ENCODE measurements at regions not wholly inside any gene's neighbourhood (a gene's known extent, or its start where the extent isn't known, plus 50 kb on each side); places are given as distances from the start of the nearest gene placed in this dataset.

- Histone ChIP-seq H3K9me3 (ENCODE audit: control insufficient read depth, insufficient read depth, low read length) (no peaks in the 10 kb centered on the region), H3K27me3 (ENCODE audit: control insufficient read depth, insufficient read depth, low read length) (peaks cover 2% of the 10 kb centered on the region), H3K4me3 (ENCODE audit: low read depth, low read length) (no peak overlapping the region), H3K27ac (ENCODE audit: low read depth, low read length) (no peak overlapping the region)
- no peak for DNase-seq (ENCODE audit: low read depth, low spot score)
- ChIA-PET POLR2A (no interaction called here), CTCF (no interaction called here)
- no peak for TF ChIP-seq CTCF (IDR thresholded peaks at IDR 0.05; ENCODE audit: low read depth, low read length)
Measured at GRCh38 chr11:119933584-119933983, 204.3 kb downstream of the TRIM29 start.

GRCh38 chr11:119932828-119933562, 204.0 kb upstream of the NECTIN1 start:
- POLR2A ChIA-PET, result no interaction called here
- no peak overlapping the region for H3K4me3 ChIP-seq (ENCODE audit: low read depth, low read length)
- no peak for TF ChIP-seq CTCF (IDR thresholded peaks at IDR 0.05; ENCODE audit: low read depth, low read length)
- peaks cover 2% of the 10 kb centered on the region for H3K27me3 ChIP-seq (ENCODE audit: control insufficient read depth, insufficient read depth, low read length)
- no peak for DNase-seq (ENCODE audit: low read depth, low spot score)
- CTCF ChIA-PET, result interaction anchor here (0.5 to 0.7 kb wide), 2 partner anchors 175 to 576 kb away, joined by 3 to 5 read pairs; no protein-coding TSS in a partner anchor
- H3K9me3 ChIP-seq (ENCODE audit: control insufficient read depth, insufficient read depth, low read length), result no peaks in the 10 kb centered on the region
- H3K27ac ChIP-seq (ENCODE audit: low read depth, low read length), result no peak overlapping the region

GRCh38 chr11:119928047-119928446, 199.0 kb upstream of the NECTIN1 start:
- Histone ChIP-seq H3K27ac (ENCODE audit: low read depth, low read length) (no peak overlapping the region), H3K27me3 (ENCODE audit: control insufficient read depth, insufficient read depth, low read length) (peaks cover 7% of the 10 kb centered on the region), H3K4me3 (ENCODE audit: low read depth, low read length) (no peak overlapping the region), H3K9me3 (ENCODE audit: control insufficient read depth, insufficient read depth, low read length) (no peaks in the 10 kb centered on the region)
- POLR2A ChIA-PET, result no interaction called here
- CTCF ChIA-PET, result no interaction called here
- TF ChIP-seq CTCF (IDR thresholded peaks at IDR 0.05; ENCODE audit: low read depth, low read length), result no peak
- no peak for DNase-seq (ENCODE audit: low read depth, low spot score)

- TF ChIP-seq CTCF (IDR thresholded peaks at IDR 0.05; ENCODE audit: low read depth, low read length), result no peak
- DNase-seq (ENCODE audit: low read depth, low spot score), result no peak
- H3K9me3 ChIP-seq (ENCODE audit: control insufficient read depth, insufficient read depth, low read length), result no peaks in the 10 kb centered on the region
- CTCF ChIA-PET, result interaction anchor here (0.7 to 1.1 kb wide), 2 partner anchors 8 to 244 kb away, joined by 3 read pairs; no protein-coding TSS in a partner anchor
- peaks cover 12% of the 10 kb centered on the region for H3K27me3 ChIP-seq (ENCODE audit: control insufficient read depth, insufficient read depth, low read length)
- no peak overlapping the region for H3K27ac ChIP-seq (ENCODE audit: low read depth, low read length)
- no peak overlapping the region for H3K4me3 ChIP-seq (ENCODE audit: low read depth, low read length)
- POLR2A ChIA-PET, result no interaction called here
Measured at GRCh38 chr11:119924017-119924416, 195.0 kb upstream of the NECTIN1 start.

GRCh38 chr11:119921571-119921970, 192.6 kb upstream of the NECTIN1 start:
- ChIA-PET CTCF (no interaction called here), POLR2A (no interaction called here)
- Histone ChIP-seq H3K27ac (ENCODE audit: low read depth, low read length) (no peak overlapping the region), H3K9me3 (ENCODE audit: control insufficient read depth, insufficient read depth, low read length) (no peaks in the 10 kb centered on the region), H3K27me3 (ENCODE audit: control insufficient read depth, insufficient read depth, low read length) (peaks cover 17% of the 10 kb centered on the region), H3K4me3 (ENCODE audit: low read depth, low read length) (no peak overlapping the region)
- TF ChIP-seq CTCF (IDR thresholded peaks at IDR 0.05; ENCODE audit: low read depth, low read length), result no peak
- DNase-seq (ENCODE audit: low read depth, low spot score), result no peak
